Peyer's patch (tissue), 4 donors: ENCODE measurements at regions not wholly inside any gene's neighbourhood (a gene's known extent, or its start where the extent isn't known, plus 50 kb on each side); places are given as distances from the start of the nearest gene placed in this dataset.

Experiments
- DNase-seq, 3 donors: peaks; one replicate each; pipeline ENCODE4 v3.0.0-alpha.2; 2017 to 2019
- H3K27ac ChIP-seq, 4 donors: fragments of 200-600 bp; sonication (generic); one replicate each; pipeline ENCODE4 v1.5.1; 2016 to 2019
- H3K27me3 ChIP-seq, 2 donors: fragments of 200-600 bp; sonication (generic); one replicate each; pipeline ENCODE4 v1.5.1; 2019
- H3K36me3 ChIP-seq, 3 donors: fragments of 200-600 bp; sonication (generic); one replicate each; pipeline ENCODE4 v1.5.1; 2016 to 2019
- H3K4me1 ChIP-seq, 4 donors: fragments of 200-600 bp; sonication (generic); one replicate each; pipeline ENCODE4 v1.5.1; 2016 to 2019
- H3K4me3 ChIP-seq, 4 donors: fragments of 200-600 bp; sonication (generic); 1 replicate in 3 of 4; 2 replicates in 1 of 4; pipeline ENCODE4 v1.5.1; 2016 to 2019; ENCODE audit warnings: mild to moderate bottlenecking in 1 of 4
- H3K9me3 ChIP-seq, 4 donors: fragments of 200-600 bp; sonication (generic); one replicate each; pipeline ENCODE4 v1.5.1; 2016 to 2019; ENCODE audit warnings: mild to moderate bottlenecking in 1 of 4
- CTCF ChIP-seq, 6 experiments: fragments of 450-650 bp in 4 of 6; fragments of 200-600 bp in 2 of 6; sonication (generic) in 1 of 6; IDR thresholded peaks; one replicate each; pipeline ENCODE4 v1.5.1; 2017 to 2019; ENCODE audit warnings: antibody characterized with exemption in 6 of 6, mild to moderate bottlenecking in 3 of 6, moderate library complexity in 1 of 6
- POLR2A ChIP-seq, 2 donors: fragments of 450-650 bp; IDR thresholded peaks; one replicate each; pipeline ENCODE4 v1.5.1; 2017; ENCODE audit warnings: antibody characterized with exemption in 2 of 2, mild to moderate bottlenecking in 2 of 2, moderate library complexity in 2 of 2

- Histone ChIP-seq H3K27ac (no peak overlapping the region), H3K4me1 (no peaks in the 10 kb centered on the region), H3K9me3 (no peaks in the 10 kb centered on the region), H3K27me3 (no peaks in the 10 kb centered on the region), H3K36me3 (no peaks in the 10 kb centered on the region), H3K4me3 (no peak overlapping the region)
- no peak for DNase-seq
- TF ChIP-seq POLR2A (IDR thresholded peaks at IDR 0.05) (no peak), CTCF (IDR thresholded peaks at IDR 0.05) (no peak)
Measured at GRCh38 chr7:46139079-46139478, 218.0 kb upstream of the IGFBP3 start.

GRCh38 chr7:46137725-46138124 is 216.7 kb upstream of the IGFBP3 start:
- TF ChIP-seq POLR2A (IDR thresholded peaks at IDR 0.05) (no peak), CTCF (IDR thresholded peaks at IDR 0.05) (no peak)
- no peaks in the 10 kb centered on the region for H3K9me3 ChIP-seq
- no peak overlapping the region for H3K4me3 ChIP-seq
- H3K36me3 ChIP-seq = no peaks in the 10 kb centered on the region
- no peaks in the 10 kb centered on the region for H3K27me3 ChIP-seq
- no peak overlapping the region for H3K27ac ChIP-seq
- no peak for DNase-seq
- no peaks in the 10 kb centered on the region for H3K4me1 ChIP-seq

GRCh38 chr7:46135557-46135956 is 214.5 kb upstream of the IGFBP3 start:
- Histone ChIP-seq H3K9me3 (no peaks in the 10 kb centered on the region), H3K27ac (no peak overlapping the region), H3K4me3 (no peak overlapping the region), H3K4me1 (no peaks in the 10 kb centered on the region), H3K27me3 (no peaks in the 10 kb centered on the region), H3K36me3 (no peaks in the 10 kb centered on the region)
- no peak for DNase-seq
- TF ChIP-seq CTCF (IDR thresholded peaks at IDR 0.05) = no peak
- no peak for TF ChIP-seq POLR2A (IDR thresholded peaks at IDR 0.05)

- no peak overlapping the region for H3K27ac ChIP-seq
- no peaks in the 10 kb centered on the region for H3K27me3 ChIP-seq
- no peaks in the 10 kb centered on the region for H3K4me1 ChIP-seq
- no peak for TF ChIP-seq CTCF (IDR thresholded peaks at IDR 0.05)
- no peak for TF ChIP-seq POLR2A (IDR thresholded peaks at IDR 0.05)
- no peaks in the 10 kb centered on the region for H3K36me3 ChIP-seq
- no peak for DNase-seq
- no peak overlapping the region for H3K4me3 ChIP-seq
- H3K9me3 ChIP-seq = no peaks in the 10 kb centered on the region
Measured at GRCh38 chr7:46134795-46135194, 213.7 kb upstream of the IGFBP3 start.

- DNase-seq = no peak
- Histone ChIP-seq H3K4me3 (no peak overlapping the region), H3K36me3 (no peaks in the 10 kb centered on the region), H3K27ac (no peak overlapping the region), H3K4me1 (no peaks in the 10 kb centered on the region), H3K27me3 (no peaks in the 10 kb centered on the region), H3K9me3 (no peaks in the 10 kb centered on the region)
- TF ChIP-seq CTCF (IDR thresholded peaks at IDR 0.05) = no peak
- no peak for TF ChIP-seq POLR2A (IDR thresholded peaks at IDR 0.05)
Measured at GRCh38 chr7:46134385-46134784, 213.3 kb upstream of the IGFBP3 start.

- TF ChIP-seq CTCF (IDR thresholded peaks at IDR 0.05) = no peak
- no peaks in the 10 kb centered on the region for H3K9me3 ChIP-seq
- H3K4me3 ChIP-seq = no peak overlapping the region
- no peaks in the 10 kb centered on the region for H3K27me3 ChIP-seq
- DNase-seq = no peak
- H3K4me1 ChIP-seq = no peaks in the 10 kb centered on the region
- no peaks in the 10 kb centered on the region for H3K36me3 ChIP-seq
- no peak overlapping the region for H3K27ac ChIP-seq
Measured at GRCh38 chr7:46133751-46134150, 212.7 kb upstream of the IGFBP3 start.
